GM23338 (cell line): ENCODE measurements at regions not wholly inside any gene's neighbourhood (a gene's known extent, or its start where the extent isn't known, plus 50 kb on each side); places are given as distances from the start of the nearest gene placed in this dataset.
A peak's percentile ranks its signal among the peaks of the same experiment; 100 is the strongest.

Experiments
- ATAC-seq: fragments of 200-7000 bp; cut with Tn5 transposase; 3 replicates; pipeline ENCODE4 v1.9.1; 2020
- DNase-seq: peaks from one replicate; pipeline ENCODE4 v3.0.0-alpha.2; 2015; ENCODE audit warnings: low spot score
- H2AFZ ChIP-seq: fragments of 200-600 bp; sonication (generic); 2 replicates; pipeline ENCODE4 v1.8.0; 2016; ENCODE audit warnings: antibody characterized with exemption, mild to moderate bottlenecking, moderate library complexity
- H3F3A ChIP-seq: fragments of 200-600 bp; sonication (generic); replicated peaks from 2 replicates; pipeline ENCODE4 v1.8.0; 2017; ENCODE audit warnings: antibody characterized with exemption, mixed run types, low read depth
- H3K27ac ChIP-seq: fragments of 200-600 bp; sonication (generic); 2 replicates; pipeline ENCODE4 v1.6.1; 2016; ENCODE audit warnings: low read depth
- H3K27me3 ChIP-seq: fragments of 200-600 bp; sonication (generic); 2 replicates; pipeline ENCODE4 v1.8.0; 2016; ENCODE audit warnings: mild to moderate bottlenecking, mixed run types, moderate library complexity; ENCODE audit not compliant: insufficient read depth
- H3K36me3 ChIP-seq: fragments of 200-600 bp; sonication (generic); 2 replicates; pipeline ENCODE4 v1.8.0; 2016; ENCODE audit warnings: mild to moderate bottlenecking; ENCODE audit not compliant: insufficient read depth
- H3K4me1 ChIP-seq: fragments of 200-600 bp; sonication (generic); 2 replicates; pipeline ENCODE4 v1.8.0; 2016; ENCODE audit warnings: mild to moderate bottlenecking, moderate library complexity; ENCODE audit not compliant: insufficient read depth
- H3K4me2 ChIP-seq: fragments of 200-600 bp; sonication (generic); 2 replicates; pipeline ENCODE4 v1.7.1; 2017; ENCODE audit warnings: mixed run types
- H3K4me3 ChIP-seq: fragments of 200-600 bp; sonication (generic); 2 replicates; pipeline ENCODE4 v1.6.1; 2016; ENCODE audit warnings: mixed run types
- H3K79me2 ChIP-seq: fragments of 200-600 bp; sonication (generic); replicated peaks from 2 replicates; pipeline ENCODE4 v1.8.0; 2017; ENCODE audit warnings: mild to moderate bottlenecking; ENCODE audit not compliant: insufficient read depth
- H3K9me2 ChIP-seq: fragments of 200-600 bp; sonication (generic); 2 replicates; pipeline ENCODE4 v1.8.0; 2017; ENCODE audit not compliant: insufficient read depth
- H4K20me1 ChIP-seq: fragments of 200-600 bp; sonication (generic); replicated peaks from 2 replicates; pipeline ENCODE4 v1.8.0; 2017; ENCODE audit warnings: mild to moderate bottlenecking; ENCODE audit not compliant: insufficient read depth
- H3K27ac Mint-ChIP-seq: 2 replicates; pipeline ENCODE4 v1.8.0; 2020; ENCODE audit warnings: inconsistent platforms, mild to moderate bottlenecking, moderate library complexity, mixed read lengths
- H3K27me3 Mint-ChIP-seq: 3 replicates; pipeline ENCODE4 v1.8.0; 2022; ENCODE audit warnings: low read depth, mild to moderate bottlenecking, moderate library complexity, mixed read lengths, inconsistent platforms; ENCODE audit not compliant: insufficient read depth, poor library complexity
- H3K36me3 Mint-ChIP-seq: 3 replicates; pipeline ENCODE4 v1.8.0; 2021; ENCODE audit warnings: low read depth, mild to moderate bottlenecking, inconsistent platforms, moderate library complexity, mixed read lengths
- H3K4me1 Mint-ChIP-seq: 3 replicates; pipeline ENCODE4 v1.8.0; 2020; ENCODE audit warnings: mild to moderate bottlenecking, inconsistent platforms, mixed read lengths
- H3K4me3 Mint-ChIP-seq: 3 replicates; pipeline ENCODE4 v1.8.0; 2021; ENCODE audit warnings: moderate library complexity, mild to moderate bottlenecking, inconsistent platforms, mixed read lengths
- H3K9me3 Mint-ChIP-seq: 3 replicates; pipeline ENCODE4 v1.8.0; 2020; ENCODE audit warnings: moderate library complexity, mild to moderate bottlenecking, inconsistent platforms, mixed read lengths
- CREB1 ChIP-seq: fragments of 250-450 bp; sonication (Bioruptor Pico); IDR thresholded peaks from 2 replicates; pipeline ENCODE4 v1.5.0; 2020; ENCODE audit warnings: low read depth, mild to moderate bottlenecking, moderate library complexity
- EZH2 ChIP-seq: fragments of 200-600 bp; sonication (generic); IDR thresholded peaks from one replicate; pipeline ENCODE4 v1.8.0; 2017; ENCODE audit warnings: antibody characterized with exemption, mild to moderate bottlenecking, low read depth; ENCODE audit not compliant: unreplicated experiment
- EZH2phosphoT487 ChIP-seq: fragments of 200-600 bp; sonication (generic); IDR thresholded peaks from one replicate; pipeline ENCODE4 v1.8.1; 2018; ENCODE audit warnings: antibody characterized with exemption; ENCODE audit not compliant: unreplicated experiment
- JUNB ChIP-seq: IDR thresholded peaks from one replicate; pipeline ENCODE4 v1.6.1; 2016; ENCODE audit warnings: antibody characterized with exemption; ENCODE audit not compliant: unreplicated experiment
- NANOG ChIP-seq: IDR thresholded peaks from 2 replicates; pipeline ENCODE4 v1.6.1; 2016; ENCODE audit warnings: antibody characterized with exemption, borderline replicate concordance
- POLR2AphosphoS5 ChIP-seq: IDR thresholded peaks from 2 replicates; pipeline ENCODE4 v1.6.1; 2016; ENCODE audit warnings: antibody characterized with exemption, low read depth
- STAT1 ChIP-seq: IDR thresholded peaks from one replicate; pipeline ENCODE4 v1.6.1; 2016; ENCODE audit warnings: antibody characterized with exemption; ENCODE audit not compliant: unreplicated experiment
- ZNF114 ChIP-seq: fragments of 250-450 bp; sonication (Bioruptor Pico); IDR thresholded peaks from 2 replicates; pipeline ENCODE4 v1.5.0; 2020; ENCODE audit warnings: mild to moderate bottlenecking, moderate library complexity
- TF ChIP-seq, protein P1 (sequence below): fragments of 250-450 bp; sonication (Bioruptor Pico); IDR thresholded peaks from 2 replicates; pipeline ENCODE4 v1.5.0; 2020; ENCODE audit warnings: mild to moderate bottlenecking, moderate library complexity

DNA sequence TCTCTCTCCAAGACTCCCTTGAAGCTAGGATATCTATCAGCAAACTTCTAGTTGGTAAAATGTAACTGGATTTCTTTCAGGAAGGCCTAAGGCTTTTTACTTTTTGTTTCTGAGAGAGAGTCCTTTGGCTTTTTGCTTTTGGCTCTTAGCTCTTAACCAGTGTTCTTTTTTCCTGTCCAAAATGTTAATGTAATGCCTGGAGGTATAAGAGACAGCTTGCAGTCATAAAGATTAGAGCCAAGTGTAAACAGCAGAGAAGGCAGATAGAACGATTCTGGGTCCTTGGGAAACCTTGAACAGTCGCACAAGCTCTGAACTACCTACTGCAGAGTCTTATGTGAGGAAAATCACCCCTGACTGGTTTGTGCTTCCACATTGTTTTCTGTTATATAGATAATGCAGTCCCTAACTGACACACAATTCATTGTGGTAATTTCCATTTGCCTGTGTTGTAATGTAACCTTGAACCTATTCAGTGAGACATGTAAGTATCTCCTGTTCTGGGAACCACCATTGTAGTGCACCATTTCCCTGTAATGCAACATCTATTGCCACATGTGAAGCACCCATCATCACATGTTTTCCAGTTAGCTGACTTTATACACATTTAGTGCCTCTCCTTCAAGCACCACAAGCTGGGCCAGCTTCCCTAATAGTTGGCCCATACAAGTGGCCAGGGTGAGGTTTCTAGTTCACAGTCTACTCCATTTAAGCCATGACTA is 1311.9 kb downstream of the ROBO1 start (continued):
- TF ChIP-seq, protein P1, sequence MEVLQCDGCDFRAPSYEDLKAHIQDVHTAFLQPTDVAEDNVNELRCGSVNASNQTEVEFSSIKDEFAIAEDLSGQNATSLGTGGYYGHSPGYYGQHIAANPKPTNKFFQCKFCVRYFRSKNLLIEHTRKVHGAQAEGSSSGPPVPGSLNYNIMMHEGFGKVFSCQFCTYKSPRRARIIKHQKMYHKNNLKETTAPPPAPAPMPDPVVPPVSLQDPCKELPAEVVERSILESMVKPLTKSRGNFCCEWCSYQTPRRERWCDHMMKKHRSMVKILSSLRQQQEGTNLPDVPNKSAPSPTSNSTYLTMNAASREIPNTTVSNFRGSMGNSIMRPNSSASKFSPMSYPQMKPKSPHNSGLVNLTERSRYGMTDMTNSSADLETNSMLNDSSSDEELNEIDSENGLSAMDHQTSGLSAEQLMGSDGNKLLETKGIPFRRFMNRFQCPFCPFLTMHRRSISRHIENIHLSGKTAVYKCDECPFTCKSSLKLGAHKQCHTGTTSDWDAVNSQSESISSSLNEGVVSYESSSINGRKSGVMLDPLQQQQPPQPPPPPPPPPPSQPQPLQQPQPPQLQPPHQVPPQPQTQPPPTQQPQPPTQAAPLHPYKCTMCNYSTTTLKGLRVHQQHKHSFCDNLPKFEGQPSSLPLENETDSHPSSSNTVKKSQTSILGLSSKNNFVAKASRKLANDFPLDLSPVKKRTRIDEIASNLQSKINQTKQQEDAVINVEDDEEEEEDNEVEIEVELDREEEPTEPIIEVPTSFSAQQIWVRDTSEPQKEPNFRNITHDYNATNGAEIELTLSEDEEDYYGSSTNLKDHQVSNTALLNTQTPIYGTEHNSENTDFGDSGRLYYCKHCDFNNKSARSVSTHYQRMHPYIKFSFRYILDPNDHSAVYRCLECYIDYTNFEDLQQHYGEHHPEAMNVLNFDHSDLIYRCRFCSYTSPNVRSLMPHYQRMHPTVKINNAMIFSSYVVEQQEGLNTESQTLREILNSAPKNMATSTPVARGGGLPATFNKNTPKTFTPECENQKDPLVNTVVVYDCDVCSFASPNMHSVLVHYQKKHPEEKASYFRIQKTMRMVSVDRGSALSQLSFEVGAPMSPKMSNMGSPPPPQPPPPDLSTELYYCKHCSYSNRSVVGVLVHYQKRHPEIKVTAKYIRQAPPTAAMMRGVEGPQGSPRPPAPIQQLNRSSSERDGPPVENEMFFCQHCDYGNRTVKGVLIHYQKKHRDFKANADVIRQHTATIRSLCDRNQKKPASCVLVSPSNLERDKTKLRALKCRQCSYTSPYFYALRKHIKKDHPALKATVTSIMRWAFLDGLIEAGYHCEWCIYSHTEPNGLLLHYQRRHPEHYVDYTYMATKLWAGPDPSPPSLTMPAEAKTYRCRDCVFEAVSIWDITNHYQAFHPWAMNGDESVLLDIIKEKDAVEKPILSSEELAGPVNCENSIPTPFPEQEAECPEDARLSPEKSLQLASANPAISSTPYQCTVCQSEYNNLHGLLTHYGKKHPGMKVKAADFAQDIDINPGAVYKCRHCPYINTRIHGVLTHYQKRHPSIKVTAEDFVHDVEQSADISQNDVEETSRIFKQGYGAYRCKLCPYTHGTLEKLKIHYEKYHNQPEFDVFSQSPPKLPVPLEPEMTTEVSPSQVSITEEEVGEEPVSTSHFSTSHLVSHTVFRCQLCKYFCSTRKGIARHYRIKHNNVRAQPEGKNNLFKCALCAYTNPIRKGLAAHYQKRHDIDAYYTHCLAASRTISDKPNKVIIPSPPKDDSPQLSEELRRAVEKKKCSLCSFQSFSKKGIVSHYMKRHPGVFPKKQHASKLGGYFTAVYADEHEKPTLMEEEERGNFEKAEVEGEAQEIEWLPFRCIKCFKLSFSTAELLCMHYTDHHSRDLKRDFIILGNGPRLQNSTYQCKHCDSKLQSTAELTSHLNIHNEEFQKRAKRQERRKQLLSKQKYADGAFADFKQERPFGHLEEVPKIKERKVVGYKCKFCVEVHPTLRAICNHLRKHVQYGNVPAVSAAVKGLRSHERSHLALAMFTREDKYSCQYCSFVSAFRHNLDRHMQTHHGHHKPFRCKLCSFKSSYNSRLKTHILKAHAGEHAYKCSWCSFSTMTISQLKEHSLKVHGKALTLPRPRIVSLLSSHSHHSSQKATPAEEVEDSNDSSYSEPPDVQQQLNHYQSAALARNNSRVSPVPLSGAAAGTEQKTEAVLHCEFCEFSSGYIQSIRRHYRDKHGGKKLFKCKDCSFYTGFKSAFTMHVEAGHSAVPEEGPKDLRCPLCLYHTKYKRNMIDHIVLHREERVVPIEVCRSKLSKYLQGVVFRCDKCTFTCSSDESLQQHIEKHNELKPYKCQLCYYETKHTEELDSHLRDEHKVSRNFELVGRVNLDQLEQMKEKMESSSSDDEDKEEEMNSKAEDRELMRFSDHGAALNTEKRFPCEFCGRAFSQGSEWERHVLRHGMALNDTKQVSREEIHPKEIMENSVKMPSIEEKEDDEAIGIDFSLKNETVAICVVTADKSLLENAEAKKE (CRISPR knock-in tag): no peak
- TF ChIP-seq CREB1 (CRISPR knock-in tag) (no peak), NANOG (no peak), STAT1 (no peak), EZH2phosphoT487 (no peak), POLR2AphosphoS5 (no peak), ZNF114 (no peak), JUNB (no peak), EZH2 (no peak)

DNA sequence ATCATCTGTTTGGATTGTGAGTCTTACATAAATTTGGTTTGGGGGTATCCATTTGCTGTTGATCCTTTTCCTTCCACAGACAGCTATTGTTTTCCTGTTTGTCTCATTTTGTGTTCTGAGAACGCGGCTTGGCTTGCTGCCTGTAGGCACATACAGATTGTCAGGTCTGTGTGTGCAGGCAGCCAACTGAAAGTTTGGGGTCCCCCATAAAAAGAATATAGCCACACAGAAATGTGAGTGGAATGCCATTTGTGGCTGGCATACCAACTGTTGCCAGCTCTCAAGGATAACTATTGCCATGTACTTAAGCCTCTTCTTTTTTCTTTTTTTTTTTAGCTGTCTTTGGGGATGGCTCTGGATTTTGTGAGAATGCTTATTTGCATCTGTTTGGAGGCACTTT is 1308.0 kb downstream of the ROBO1 start:
- Histone ChIP-seq H3K4me3 (no peak overlapping the region), H2AFZ (peak overlapping the region; percentile 48; the same call in 1 of the 2 replicates), H3K27ac (no peak overlapping the region), H3K79me2 (no peaks in the 10 kb centered on the region), H3K9me2 (peaks cover 8% of the 10 kb centered on the region), H3K27me3 (no peaks in the 10 kb centered on the region), H3K36me3 (no peaks in the 10 kb centered on the region; the same call in 1 of the 2 replicates), H3K4me2 (no peak overlapping the region), H3F3A (no peaks in the 10 kb centered on the region), H4K20me1 (no peaks in the 10 kb centered on the region), H3K4me1 (peaks cover 13% of the 10 kb centered on the region)
- H3K4me3 Mint-ChIP-seq: no peak overlapping the region
- ATAC-seq (no peak; the same call in 1 of the 3 replicates), DNase-seq (peak; percentile 18)
- H3K4me1 Mint-ChIP-seq: peaks cover 13% of the 10 kb centered on the region
- no peak overlapping the region for H3K27ac Mint-ChIP-seq
- H3K36me3 Mint-ChIP-seq: peaks cover 21% of the 10 kb centered on the region; the same call in 2 of the 3 replicates
- peaks cover 3% of the 10 kb centered on the region for H3K27me3 Mint-ChIP-seq
- peaks cover 19% of the 10 kb centered on the region for H3K9me3 Mint-ChIP-seq
- TF ChIP-seq ZNF114: no peak
- TF ChIP-seq, protein P1 (CRISPR knock-in tag): no peak
